Esophagus (tissue), 2 donors: ENCODE measurements at regions not wholly inside any gene's neighbourhood (a gene's known extent, or its start where the extent isn't known, plus 50 kb on each side); places are given as distances from the start of the nearest gene placed in this dataset.

Source experiments
- H3K27ac ChIP-seq, 2 donors: one replicate each; pipeline ENCODE4 v1.5.1; 2013; ENCODE audit warnings: low read depth in 2 of 2, mild to moderate bottlenecking in 2 of 2, inconsistent platforms in 1 of 2, low read length in 1 of 2, moderate library complexity in 1 of 2
- H3K27me3 ChIP-seq, 2 donors: one replicate each; pipeline ENCODE4 v1.6.1; 2013; ENCODE audit warnings: low read length in 2 of 2, control low read depth in 1 of 2, mild to moderate bottlenecking in 1 of 2; ENCODE audit not compliant: insufficient read depth in 2 of 2, control insufficient read depth in 1 of 2
- H3K36me3 ChIP-seq, 2 donors: one replicate each; pipeline ENCODE4 v1.6.1; 2013; ENCODE audit warnings: low read length in 1 of 2; ENCODE audit not compliant: control insufficient read depth in 2 of 2, insufficient read depth in 2 of 2
- H3K4me1 ChIP-seq, 2 donors: one replicate each; pipeline ENCODE4 v1.6.1; 2013; ENCODE audit warnings: low read length in 1 of 2; ENCODE audit not compliant: control insufficient read depth in 2 of 2, insufficient read depth in 2 of 2
- H3K4me3 ChIP-seq, 2 donors: one replicate each; pipeline ENCODE4 v1.5.1; 2013; ENCODE audit warnings: low read length in 2 of 2, mild to moderate bottlenecking in 2 of 2, low read depth in 1 of 2, moderate library complexity in 1 of 2
- H3K9me3 ChIP-seq, 2 donors: one replicate each; pipeline ENCODE4 v1.6.1; 2013; ENCODE audit warnings: mild to moderate bottlenecking in 2 of 2, low read depth in 1 of 2, low read length in 1 of 2, moderate library complexity in 1 of 2; ENCODE audit not compliant: control insufficient read depth in 2 of 2, insufficient read depth in 1 of 2
- WGBS, 2 donors: extraction: QIAGEN DNeasy Blood & Tissue Kit; methylation state at CpG; one replicate each; pipeline ENCODE4 v1.1.7; 2013; 5-methylcytosine and 5-hydroxymethylcytosine counted together
- donor health status: healthy with polysubstance abuse.
- donor health status: Bipolar disorder and iron deficiency.

- Histone ChIP-seq H3K36me3 (no peaks in the 10 kb centered on the region), H3K4me3 (no peak overlapping the region), H3K27ac (no peak overlapping the region), H3K27me3 (no peaks in the 10 kb centered on the region), H3K9me3 (no peaks in the 10 kb centered on the region), H3K4me1 (no peaks in the 10 kb centered on the region)
- WGBS, 2 donors = 83 to 88% methylated on average over 4 of the region's 4 CpGs
Measured at GRCh38 chr13:106122234-106122633, 413.2 kb downstream of the EFNB2 start.

- no peaks in the 10 kb centered on the region for H3K4me1 ChIP-seq
- H3K9me3 ChIP-seq = no peaks in the 10 kb centered on the region
- 71 to 76% methylated on average over 2 of the region's 2 CpGs for WGBS, 2 donors
- no peak overlapping the region for H3K27ac ChIP-seq
- H3K4me3 ChIP-seq = no peak overlapping the region
- no peaks in the 10 kb centered on the region for H3K36me3 ChIP-seq
- no peaks in the 10 kb centered on the region for H3K27me3 ChIP-seq
Measured at GRCh38 chr13:106121173-106121754, 414.2 kb downstream of the EFNB2 start.

- 32 to 41% methylated on average over 10 of the region's 10 CpGs for WGBS, 2 donors
Measured at GRCh38 chr13:106118996-106119395, 416.5 kb downstream of the EFNB2 start.

GRCh38 chr13:106118050-106118449 is 417.4 kb downstream of the EFNB2 start:
- no peaks in the 10 kb centered on the region for H3K9me3 ChIP-seq

More at GRCh38 chr13:106118996-106119395, 416.5 kb downstream of the EFNB2 start:
- Histone ChIP-seq H3K4me1 (no peaks in the 10 kb centered on the region), H3K27me3 (no peaks in the 10 kb centered on the region), H3K27ac (no peak overlapping the region), H3K4me3 (no peak overlapping the region), H3K9me3 (no peaks in the 10 kb centered on the region), H3K36me3 (no peaks in the 10 kb centered on the region)

GRCh38 chr13:106117640-106118039 is 417.8 kb downstream of the EFNB2 start:
- no peaks in the 10 kb centered on the region for H3K27me3 ChIP-seq
- H3K36me3 ChIP-seq = no peaks in the 10 kb centered on the region
- no peaks in the 10 kb centered on the region for H3K4me1 ChIP-seq
- no peak overlapping the region for H3K27ac ChIP-seq
- no peak overlapping the region for H3K4me3 ChIP-seq
- 80 to 93% methylated on average over 4 of the region's 4 CpGs for WGBS, 2 donors
- H3K9me3 ChIP-seq = no peaks in the 10 kb centered on the region

More at GRCh38 chr13:106118050-106118449, 417.4 kb downstream of the EFNB2 start:
- Histone ChIP-seq H3K36me3 (no peaks in the 10 kb centered on the region), H3K4me3 (no peak overlapping the region), H3K4me1 (no peaks in the 10 kb centered on the region), H3K27me3 (no peaks in the 10 kb centered on the region), H3K27ac (no peak overlapping the region)
- 77% methylated on average over 2 of the region's 2 CpGs for WGBS, 2 donors

GRCh38 chr13:106117035-106117434 is 418.4 kb downstream of the EFNB2 start:
- Histone ChIP-seq H3K27me3 (no peaks in the 10 kb centered on the region), H3K4me1 (no peaks in the 10 kb centered on the region), H3K36me3 (no peaks in the 10 kb centered on the region), H3K4me3 (no peak overlapping the region), H3K27ac (no peak overlapping the region), H3K9me3 (no peaks in the 10 kb centered on the region)
- WGBS, 2 donors = 38 to 60% methylated on average over 1 of the region's 1 CpG

- Histone ChIP-seq H3K27me3 (no peaks in the 10 kb centered on the region), H3K4me1 (no peaks in the 10 kb centered on the region), H3K4me3 (no peak overlapping the region), H3K36me3 (no peaks in the 10 kb centered on the region), H3K9me3 (no peaks in the 10 kb centered on the region), H3K27ac (no peak overlapping the region)
- 75 to 87% methylated on average over 2 of the region's 2 CpGs for WGBS, 2 donors
Measured at GRCh38 chr13:106115081-106115480, 420.4 kb downstream of the EFNB2 start.

- H3K4me1 ChIP-seq = no peaks in the 10 kb centered on the region
- H3K4me3 ChIP-seq = no peak overlapping the region
- H3K36me3 ChIP-seq = no peaks in the 10 kb centered on the region
- no peak overlapping the region for H3K27ac ChIP-seq
- no peaks in the 10 kb centered on the region for H3K27me3 ChIP-seq
- no peaks in the 10 kb centered on the region for H3K9me3 ChIP-seq
- 82 to 87% methylated on average over 1 of the region's 1 CpG for WGBS, 2 donors
Measured at GRCh38 chr13:106113796-106114195, 421.7 kb downstream of the EFNB2 start.

- Histone ChIP-seq H3K4me1 (no peaks in the 10 kb centered on the region), H3K4me3 (no peak overlapping the region), H3K27me3 (no peaks in the 10 kb centered on the region), H3K9me3 (no peaks in the 10 kb centered on the region), H3K36me3 (no peaks in the 10 kb centered on the region), H3K27ac (no peak overlapping the region)
- 83 to 87% methylated on average over 3 of the region's 3 CpGs for WGBS, 2 donors
Measured at GRCh38 chr13:106112191-106112590, 423.3 kb downstream of the EFNB2 start.

GRCh38 chr13:106110241-106110855 is 425.1 kb downstream of the EFNB2 start:
- Histone ChIP-seq H3K4me1 (no peaks in the 10 kb centered on the region), H3K9me3 (no peaks in the 10 kb centered on the region), H3K27me3 (no peaks in the 10 kb centered on the region), H3K27ac (no peak overlapping the region), H3K4me3 (no peak overlapping the region), H3K36me3 (no peaks in the 10 kb centered on the region)
- 75 to 81% methylated on average over 8 of the region's 8 CpGs for WGBS, 2 donors
